WTC11 (cell line): ENCODE measurements at regions not wholly inside any gene's neighbourhood (a gene's known extent, or its start where the extent isn't known, plus 50 kb on each side); places are given as distances from the start of the nearest gene placed in this dataset.
A peak's percentile ranks its signal among the peaks of the same experiment; 100 is the strongest.

Experiments
- ATAC-seq: fragments of 200-7000 bp; cut with Tn5 transposase; 2 replicates; pipeline ENCODE4 v1.10.0; 2021; ENCODE audit warnings: mild to moderate bottlenecking, moderate library complexity
- CTCF ChIA-PET: fragments of 300-600 bp; sonication (Branson Sonifier 250); formaldehyde crosslinking; loops from one replicate; lab custom pipeline; 2021; ENCODE audit warnings: antibody characterized with exemption; lab: Charles Lee
- POLR2A ChIA-PET: fragments of 350-600 bp; sonication (Branson Sonifier 250); formaldehyde crosslinking; loops from one replicate; lab custom pipeline; 2021; ENCODE audit warnings: antibody characterized with exemption; lab: Charles Lee
- DNase-seq: peaks from one replicate; pipeline ENCODE4 v3.0.0; 2021; ENCODE audit warnings: low spot score
- H3K27ac Mint-ChIP-seq: 2 replicates; pipeline ENCODE4 v1.8.0; 2021; ENCODE audit warnings: mixed read lengths
- H3K27me3 Mint-ChIP-seq: 2 replicates; pipeline ENCODE4 v1.8.0; 2021; ENCODE audit warnings: low read depth, mild to moderate bottlenecking, moderate library complexity, mixed read lengths
- H3K36me3 Mint-ChIP-seq: 2 replicates; pipeline ENCODE4 v1.8.0; 2021; ENCODE audit warnings: mixed read lengths
- H3K4me1 Mint-ChIP-seq: 2 replicates; pipeline ENCODE4 v1.8.0; 2022; ENCODE audit warnings: mixed read lengths
- H3K4me3 Mint-ChIP-seq: 2 replicates; pipeline ENCODE4 v1.8.0; 2021; ENCODE audit warnings: mild to moderate bottlenecking, moderate library complexity, mixed read lengths
- H3K9me3 Mint-ChIP-seq: 2 replicates; pipeline ENCODE4 v1.8.0; 2021; ENCODE audit warnings: mixed read lengths
- AFF4 ChIP-seq: sonication (generic); formaldehyde crosslinking; IDR thresholded peaks from 2 replicates; pipeline ENCODE4 v1.8.1; 2023; ENCODE audit warnings: mild to moderate bottlenecking, missing genetic modification reagents, borderline replicate concordance
- ARID4B ChIP-seq: sonication (generic); formaldehyde crosslinking; IDR thresholded peaks from 2 replicates; pipeline ENCODE4 v1.8.0; 2023; ENCODE audit warnings: missing genetic modification reagents, mild to moderate bottlenecking, borderline replicate concordance
- ATF2 ChIP-seq: sonication (generic); formaldehyde crosslinking; IDR thresholded peaks from 2 replicates; pipeline ENCODE4 v1.8.1; 2022; ENCODE audit warnings: low read depth, missing genetic modification reagents, borderline replicate concordance
- CREB1 ChIP-seq: sonication (generic); formaldehyde crosslinking; IDR thresholded peaks from 2 replicates; pipeline ENCODE4 v1.8.0; 2023; ENCODE audit warnings: mild to moderate bottlenecking, missing genetic modification reagents
- E2F5 ChIP-seq: sonication (generic); formaldehyde crosslinking; IDR thresholded peaks from 2 replicates; pipeline ENCODE4 v1.8.1; 2022; ENCODE audit warnings: mild to moderate bottlenecking, moderate library complexity, missing genetic modification reagents
- ELF4 ChIP-seq: sonication (generic); formaldehyde crosslinking; IDR thresholded peaks from 2 replicates; pipeline ENCODE4 v1.8.1; 2022; ENCODE audit warnings: low read depth, mild to moderate bottlenecking, moderate library complexity, missing genetic modification reagents
- MYBL2 ChIP-seq: sonication (generic); formaldehyde crosslinking; IDR thresholded peaks from 2 replicates; pipeline ENCODE4 v1.8.1; 2023; ENCODE audit warnings: mild to moderate bottlenecking, moderate library complexity, missing genetic modification reagents
- SP1 ChIP-seq: sonication (generic); formaldehyde crosslinking; conservative IDR thresholded peaks from 2 replicates; pipeline ENCODE4 v1.8.1; 2022; ENCODE audit warnings: missing genetic modification reagents
- USF2 ChIP-seq: sonication (generic); formaldehyde crosslinking; IDR thresholded peaks from 2 replicates; pipeline ENCODE4 v1.8.1; 2023; ENCODE audit warnings: mild to moderate bottlenecking, missing genetic modification reagents, moderate library complexity
- ZBTB21 ChIP-seq: sonication (generic); formaldehyde crosslinking; IDR thresholded peaks from 2 replicates; pipeline ENCODE4 v1.8.1; 2023; ENCODE audit warnings: mild to moderate bottlenecking, missing genetic modification reagents, borderline replicate concordance
- ZNF396 ChIP-seq: fragments of 250-450 bp; sonication (Bioruptor Pico); IDR thresholded peaks from 2 replicates; pipeline ENCODE4 v1.8.0; 2021; ENCODE audit warnings: mild to moderate bottlenecking, moderate library complexity, borderline replicate concordance
- ZNF416 ChIP-seq: fragments of 250-450 bp; sonication (Bioruptor Pico); IDR thresholded peaks from 2 replicates; pipeline ENCODE4 v1.9.0; 2021; ENCODE audit warnings: mild to moderate bottlenecking, inconsistent platforms
- ZNF423 ChIP-seq: fragments of 250-450 bp; sonication (Bioruptor Pico); IDR thresholded peaks from 2 replicates; pipeline ENCODE4 v2.1.2; 2022; ENCODE audit warnings: mild to moderate bottlenecking, moderate library complexity
- ZSCAN18 ChIP-seq: fragments of 250-450 bp; sonication (Bioruptor Pico); IDR thresholded peaks from 2 replicates; pipeline ENCODE4 v2.1.2; 2022; ENCODE audit warnings: mild to moderate bottlenecking, moderate library complexity

- Mint-ChIP-seq H3K27ac (no peak overlapping the region), H3K27me3 (no peaks in the 10 kb centered on the region), H3K4me3 (no peak overlapping the region), H3K4me1 (peaks cover 8% of the 10 kb centered on the region), H3K36me3 (no peaks in the 10 kb centered on the region), H3K9me3 (peaks cover 1% of the 10 kb centered on the region)
- CTCF ChIA-PET: interaction anchor here (1.6 kb wide), 1 partner anchor 159 kb away, joined by 8 read pairs; no protein-coding TSS in a partner anchor
- ATAC-seq (no peak), DNase-seq (no peak)
- POLR2A ChIA-PET: no interaction called here
- TF ChIP-seq ZNF416 (CRISPR knock-in tag) (no peak), CREB1 (no peak), ELF4 (CRISPR knock-in tag) (no peak)
Observed at GRCh38 chr18:34281290-34281689, 56.6 kb upstream of the NOL4 start.

GRCh38 chr18:34281722-34282121 lies 57.0 kb upstream of the NOL4 start:
- H3K27ac Mint-ChIP-seq: no peak overlapping the region
- no peak overlapping the region for H3K4me3 Mint-ChIP-seq
- peaks cover 8% of the 10 kb centered on the region for H3K4me1 Mint-ChIP-seq
- H3K27me3 Mint-ChIP-seq: no peaks in the 10 kb centered on the region
- no peak for ATAC-seq
- TF ChIP-seq ZSCAN18 (CRISPR knock-in tag) (no peak), SP1 (no peak), E2F5 (CRISPR knock-in tag) (no peak), AFF4 (CRISPR knock-in tag) (no peak)
- H3K36me3 Mint-ChIP-seq: no peaks in the 10 kb centered on the region
- POLR2A ChIA-PET: no interaction called here
- DNase-seq: no peak
- CTCF ChIA-PET: no interaction called here
- peaks cover 6% of the 10 kb centered on the region for H3K9me3 Mint-ChIP-seq

- peak; percentile 55 for ATAC-seq
- POLR2A ChIA-PET: no interaction called here
Observed at GRCh38 chr18:34283506-34283905, 58.8 kb upstream of the NOL4 start.

More at GRCh38 chr18:34283506-34283905, 58.8 kb upstream of the NOL4 start:
- DNase-seq: peak; percentile 28
- CTCF ChIA-PET: interaction anchor here (1.3 kb wide), 1 partner anchor 161 kb away, joined by 9 read pairs; no protein-coding TSS in a partner anchor
- H3K4me3 Mint-ChIP-seq: no peak overlapping the region
- TF ChIP-seq ZNF423 (CRISPR knock-in tag) (no peak), USF2 (CRISPR knock-in tag) (no peak), ZNF396 (CRISPR knock-in tag) (no peak), ATF2 (no peak), ZBTB21 (CRISPR knock-in tag) (no peak), MYBL2 (CRISPR knock-in tag) (no peak), ARID4B (CRISPR knock-in tag) (no peak)
- no peaks in the 10 kb centered on the region for H3K27me3 Mint-ChIP-seq
- H3K9me3 Mint-ChIP-seq: peaks cover 21% of the 10 kb centered on the region
- peaks cover 8% of the 10 kb centered on the region for H3K4me1 Mint-ChIP-seq
- peaks cover 8% of the 10 kb centered on the region for H3K36me3 Mint-ChIP-seq
- no peak overlapping the region for H3K27ac Mint-ChIP-seq
